NCI-H526 treated with DMSO at 0.1 percent for 48 hours (cell line): ENCODE measurements at regions not wholly inside any gene's neighbourhood (a gene's known extent, or its start where the extent isn't known, plus 50 kb on each side); places are given as distances from the start of the nearest gene placed in this dataset.

Experiments used
- DNase-seq: peaks from one replicate; lab custom pipeline; 2025; lab: John Stamatoyannopoulos, UW

- DNase-seq, result no peak
Measured at GRCh38 chr22:27205492-27206373, 548.3 kb downstream of the MIAT start.

GRCh38 chr22:27206374-27207133 lies 549.2 kb downstream of the MIAT start:
- DNase-seq, result no peak

- no peak for DNase-seq
Measured at GRCh38 chr22:27207266-27207665, 549.9 kb downstream of the MIAT start.

GRCh38 chr22:27207907-27208306 lies 550.5 kb downstream of the MIAT start:
- no peak for DNase-seq

- no peak for DNase-seq
Measured at GRCh38 chr22:27210111-27210730, 552.8 kb downstream of the MIAT start.

GRCh38 chr22:27212102-27212501 lies 554.7 kb downstream of the MIAT start:
- no peak for DNase-seq

GRCh38 chr22:27212617-27213177 lies 555.3 kb downstream of the MIAT start:
- no peak for DNase-seq

- no peak for DNase-seq
Measured at GRCh38 chr22:27213294-27213693, 555.9 kb downstream of the MIAT start.

GRCh38 chr22:27213766-27214581 lies 556.6 kb downstream of the MIAT start:
- DNase-seq, result no peak

GRCh38 chr22:27214691-27215090 lies 557.3 kb downstream of the MIAT start:
- DNase-seq, result no peak

GRCh38 chr22:27215871-27216270 lies 558.5 kb downstream of the MIAT start:
- DNase-seq, result no peak

- DNase-seq, result no peak
Measured at GRCh38 chr22:27216444-27216843, 559.1 kb downstream of the MIAT start.

- DNase-seq, result no peak
Measured at GRCh38 chr22:27217154-27217553, 559.8 kb downstream of the MIAT start.

- no peak for DNase-seq
Measured at GRCh38 chr22:27218012-27218920, 560.9 kb downstream of the MIAT start.

GRCh38 chr22:27219036-27219435 lies 561.6 kb downstream of the MIAT start:
- no peak for DNase-seq

- no peak for DNase-seq
Measured at GRCh38 chr22:27220339-27220738, 563.0 kb downstream of the MIAT start.

- no peak for DNase-seq
Measured at GRCh38 chr22:27222178-27222577, 564.8 kb downstream of the MIAT start.

- DNase-seq, result no peak
Measured at GRCh38 chr22:27223317-27224177, 566.2 kb downstream of the MIAT start.
